ENCODE measurements at regions not wholly inside any gene's neighbourhood (a gene's known extent, or its start where the extent isn't known, plus 50 kb on each side); places are given as distances from the start of the nearest gene placed in this dataset.

- Histone ChIP-seq H3K9me2 (ENCODE audit: insufficient read depth) (0 out of 2 replicates have a peak, but pooled peaks cover 4% of the 10 kb centered on the region), H3K79me2 (replicated peaks; ENCODE audit: insufficient read depth) (no peaks in the 10 kb centered on the region), H3K27ac (ENCODE audit: low read depth) (no peak overlapping the region), H3K4me3 (no peak overlapping the region), H4K20me1 (replicated peaks; ENCODE audit: insufficient read depth) (no peaks in the 10 kb centered on the region), H2AFZ (no peak overlapping the region), H3K4me1 (ENCODE audit: insufficient read depth) (no peaks in the 10 kb centered on the region), H3K4me2 (no peak overlapping the region), H3K36me3 (ENCODE audit: insufficient read depth) (no peaks in the 10 kb centered on the region), H3F3A (replicated peaks; ENCODE audit: low read depth) (no peaks in the 10 kb centered on the region), H3K27me3 (ENCODE audit: insufficient read depth) (no peaks in the 10 kb centered on the region)
- H3K36me3 Mint-ChIP-seq (ENCODE audit: low read depth) = no peaks in the 10 kb centered on the region
- peaks cover 2% of the 10 kb centered on the region for H3K27me3 Mint-ChIP-seq (ENCODE audit: insufficient read depth, low read depth, poor library complexity)
- no peak for TF ChIP-seq ZNF462 (CRISPR knock-in tag; IDR thresholded peaks at IDR 0.05)
- no peak for TF ChIP-seq ETS1 (IDR thresholded peaks at IDR 0.05)
- no peak for TF ChIP-seq CTCF (conservative IDR thresholded peaks at IDR 0.05; ENCODE audit: low read depth in 2 of 2)
- no peak for DNase-seq (ENCODE audit: low spot score)
- ATAC-seq = no peak
- peaks cover 3% of the 10 kb centered on the region; the same call in 2 of the 3 replicates for H3K4me1 Mint-ChIP-seq
- H3K9me3 Mint-ChIP-seq = peaks cover 4% of the 10 kb centered on the region; the same call in 1 of the 3 replicates
- H3K4me3 Mint-ChIP-seq = no peak overlapping the region
- no peak overlapping the region for H3K27ac Mint-ChIP-seq
These were observed 120.1 kb downstream of the BACH1 start for GRCh38 chr21:29418813-29419212.
